GM03348 (cell line): ENCODE measurements at regions not wholly inside any gene's neighbourhood (a gene's known extent, or its start where the extent isn't known, plus 50 kb on each side); places are given as distances from the start of the nearest gene placed in this dataset.

Experiments used
- DNase-seq: peaks from one replicate; pipeline ENCODE4 v3.0.0; 2012; ENCODE audit warnings: low spot score

DNA sequence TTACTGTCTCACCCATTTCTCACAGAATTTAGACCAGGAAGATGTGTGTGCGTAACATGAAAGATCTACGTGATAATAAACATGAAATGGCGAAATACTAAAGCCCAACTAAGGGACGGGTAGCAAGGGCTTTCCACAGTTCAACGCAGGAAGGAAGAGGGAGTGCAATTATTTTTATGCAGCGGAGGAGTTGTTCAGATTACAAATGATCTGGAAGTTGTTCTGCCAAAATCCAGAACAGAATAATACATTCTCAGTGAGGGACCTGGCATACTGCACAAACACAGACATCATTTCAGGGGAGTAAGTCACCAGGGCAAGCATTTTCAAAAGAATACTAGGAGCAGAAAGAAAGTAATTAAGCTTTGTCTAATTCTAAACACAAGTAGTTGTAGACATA is 133.6 kb upstream of the RAP2B start:
- peak; percentile 27 for DNase-seq

- DNase-seq = peak; percentile 27
Measured at GRCh38 chr3:153029350-153029749, 132.7 kb upstream of the RAP2B start.

- DNase-seq = no peak
Measured at GRCh38 chr3:153032891-153033290, 129.1 kb upstream of the RAP2B start.

GRCh38 chr3:153036846-153037245 is 125.2 kb upstream of the RAP2B start:
- no peak for DNase-seq

- no peak for DNase-seq
Measured at GRCh38 chr3:153038367-153038766, 123.7 kb upstream of the RAP2B start.

DNA sequence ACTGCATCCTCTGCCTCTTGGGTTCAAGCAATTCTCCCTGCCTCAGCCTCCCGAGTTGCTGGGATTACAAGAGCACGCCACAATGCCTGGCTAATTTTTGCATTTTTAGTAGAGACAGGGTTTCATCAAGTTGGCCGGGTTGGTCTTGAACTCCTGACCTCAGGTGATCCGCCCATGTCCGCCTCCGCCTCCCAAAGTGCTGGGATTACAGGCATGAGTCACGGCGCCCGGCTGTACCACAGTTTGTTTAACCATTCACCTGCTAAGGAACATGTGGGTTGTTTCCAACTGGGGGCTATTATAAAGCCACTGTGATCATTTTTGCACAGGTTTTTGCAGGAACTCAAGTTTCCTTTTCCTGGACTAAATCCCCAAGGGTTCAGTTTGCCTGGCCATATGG is 123.2 kb upstream of the RAP2B start:
- no peak for DNase-seq

DNA sequence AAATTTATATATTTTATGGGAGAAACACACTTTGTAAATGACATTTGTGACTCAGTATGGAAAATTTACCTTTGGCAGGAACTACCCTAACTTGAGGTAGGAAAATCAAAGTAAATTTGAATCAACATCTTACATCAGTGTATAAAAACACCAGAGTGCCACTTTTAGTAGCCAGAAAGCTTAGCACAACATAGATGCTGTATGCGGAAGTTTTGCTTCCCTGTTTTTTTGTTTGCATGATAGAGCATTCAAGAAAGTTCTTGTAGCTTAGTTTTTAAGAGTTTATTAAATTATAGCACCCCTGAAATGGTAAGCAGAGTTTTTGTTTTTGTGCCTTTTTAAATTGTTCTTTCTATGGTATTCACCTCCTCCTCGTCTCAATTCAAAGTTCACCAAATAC is 120.8 kb upstream of the RAP2B start:
- no peak for DNase-seq

DNA sequence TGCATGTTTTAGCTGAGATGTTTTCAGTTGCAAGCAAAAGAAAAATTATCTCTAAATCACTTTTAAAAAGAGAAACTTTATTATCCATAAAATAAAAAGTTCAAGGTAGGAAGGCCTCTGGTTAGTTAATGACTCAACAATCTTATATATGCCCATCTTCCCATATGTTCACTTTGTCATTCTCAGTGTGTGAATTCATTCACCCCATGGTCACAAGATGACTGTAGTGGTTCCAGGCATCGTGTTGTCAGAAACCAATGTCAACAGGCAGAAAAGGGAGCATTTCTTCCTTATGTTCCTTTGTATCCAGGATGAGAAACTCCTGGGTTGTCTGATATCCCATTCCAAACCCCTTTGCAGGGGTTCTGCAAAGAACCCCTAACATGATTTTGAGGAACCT is 119.9 kb upstream of the RAP2B start:
- DNase-seq = no peak

DNA sequence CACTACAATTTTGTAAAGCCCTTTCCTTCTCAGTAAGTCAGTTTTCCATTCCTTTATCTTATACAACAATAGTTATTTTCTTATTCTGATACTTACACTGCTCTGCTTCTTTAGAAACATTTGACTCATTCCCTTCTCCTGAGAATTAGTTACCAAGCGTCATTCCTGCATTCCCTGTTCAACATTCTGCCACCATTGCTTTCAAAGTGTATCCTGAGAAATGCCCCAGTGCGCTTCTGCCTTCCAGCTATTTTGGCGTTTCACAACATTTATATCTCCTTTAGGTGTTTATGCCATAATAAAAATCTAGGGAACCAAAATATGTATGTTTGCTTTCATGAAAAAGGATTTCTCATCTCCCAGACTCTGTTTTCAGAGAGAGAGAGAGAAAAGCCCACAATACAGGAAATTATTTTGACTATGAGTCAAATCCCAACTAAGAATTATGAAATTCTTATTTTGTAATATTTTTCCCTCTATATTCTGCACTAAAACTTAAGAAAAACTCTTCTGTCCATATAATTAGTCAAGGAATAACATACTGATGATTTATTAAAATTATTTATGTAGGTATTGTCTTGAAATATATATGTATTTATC is 118.2 kb upstream of the RAP2B start:
- peak; percentile 55 for DNase-seq

DNA sequence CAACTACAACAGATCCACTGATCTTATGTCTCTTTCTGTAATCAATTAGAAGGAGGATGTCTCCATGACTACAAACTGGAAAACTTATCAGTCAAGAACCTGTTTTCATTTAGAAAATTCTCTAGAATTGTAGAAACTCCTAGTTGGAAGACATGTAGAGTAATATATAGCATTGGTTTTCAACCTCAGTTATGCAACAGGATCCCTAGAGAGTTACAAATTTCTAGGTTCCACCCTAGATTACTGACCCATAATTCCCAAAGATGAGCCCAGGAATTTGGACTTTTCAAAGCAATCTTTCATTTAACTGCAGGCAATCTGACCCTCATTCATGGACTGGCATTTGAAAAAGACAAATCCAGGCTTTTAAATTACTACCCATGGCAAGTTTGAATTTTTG is 116.9 kb upstream of the RAP2B start:
- DNase-seq = peak; percentile 12

GRCh38 chr3:153050978-153051377 is 111.0 kb upstream of the RAP2B start:
- no peak for DNase-seq

- peak; percentile 71 for DNase-seq
Measured at GRCh38 chr3:153051427-153052095, 110.5 kb upstream of the RAP2B start.

GRCh38 chr3:153052096-153052460 is 109.9 kb upstream of the RAP2B start:
- peak; percentile 83 for DNase-seq

- DNase-seq = no peak
Measured at GRCh38 chr3:153055217-153055616, 106.8 kb upstream of the RAP2B start.

DNA sequence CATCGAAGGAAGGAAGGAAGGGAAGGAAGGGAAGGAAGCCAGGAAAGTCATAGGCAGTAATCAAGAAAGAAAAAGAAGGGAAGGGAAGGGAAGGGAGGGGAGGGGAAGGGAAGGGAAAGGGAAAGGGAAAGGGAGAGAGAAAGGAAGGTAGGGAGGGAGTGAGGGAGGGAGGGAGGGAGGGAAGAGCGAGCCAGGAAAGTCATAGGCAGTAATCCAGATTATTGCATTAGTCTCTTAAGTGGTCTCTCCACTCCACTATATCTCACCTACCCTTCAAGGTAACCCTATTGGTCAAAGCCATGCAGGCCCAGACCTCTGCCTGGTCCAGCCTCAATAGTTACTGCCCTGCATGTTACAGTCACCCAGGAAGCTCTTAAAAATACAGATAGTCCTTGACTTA is 106.2 kb upstream of the RAP2B start:
- DNase-seq = no peak

GRCh38 chr3:153058031-153058688 is 103.9 kb upstream of the RAP2B start:
- peak; percentile 20 for DNase-seq

GRCh38 chr3:153060346-153060745 is 101.7 kb upstream of the RAP2B start:
- DNase-seq = no peak

GRCh38 chr3:153061938-153062528 is 100.0 kb upstream of the RAP2B start:
- no peak for DNase-seq

DNA sequence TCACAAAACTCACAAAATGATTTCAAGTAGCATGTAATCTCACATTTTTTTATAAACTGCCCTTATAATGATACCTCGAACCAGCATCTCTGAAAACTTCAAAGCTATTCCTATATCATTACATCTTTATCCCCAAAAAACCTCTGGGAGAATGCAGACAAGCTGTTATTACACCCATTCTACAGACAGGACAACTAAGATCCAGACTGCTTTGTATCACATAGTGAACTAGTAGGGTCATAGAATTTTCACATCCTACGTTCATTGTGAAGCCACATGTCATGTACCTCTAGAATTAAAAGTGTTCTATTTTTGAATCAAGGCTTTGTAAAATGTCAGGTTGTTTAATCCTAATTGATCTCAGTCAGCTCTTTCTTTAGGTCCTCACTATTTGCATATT is 98.7 kb upstream of the RAP2B start:
- DNase-seq = no peak

DNA sequence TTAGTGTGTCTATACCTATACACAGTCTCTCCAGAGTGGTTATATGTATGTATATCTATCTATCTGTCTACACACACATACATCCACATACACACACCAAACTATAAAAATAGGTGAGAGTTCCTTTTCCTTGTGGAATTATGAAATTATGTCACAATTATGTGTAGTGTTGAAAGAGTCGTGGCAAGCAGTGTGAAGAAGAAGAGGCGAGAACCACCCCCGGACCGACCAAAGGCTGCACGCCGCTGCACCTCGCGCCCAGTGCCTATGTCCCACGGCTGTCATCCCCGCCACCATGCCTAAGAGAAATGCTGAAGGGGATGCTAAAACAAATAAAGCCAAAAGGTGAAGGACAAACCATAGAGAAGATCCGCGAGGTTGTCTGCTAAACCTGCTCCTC is 95.0 kb upstream of the RAP2B start:
- DNase-seq = no peak

GRCh38 chr3:153069598-153070510 is 92.2 kb upstream of the RAP2B start:
- DNase-seq = peak; percentile 66

DNA sequence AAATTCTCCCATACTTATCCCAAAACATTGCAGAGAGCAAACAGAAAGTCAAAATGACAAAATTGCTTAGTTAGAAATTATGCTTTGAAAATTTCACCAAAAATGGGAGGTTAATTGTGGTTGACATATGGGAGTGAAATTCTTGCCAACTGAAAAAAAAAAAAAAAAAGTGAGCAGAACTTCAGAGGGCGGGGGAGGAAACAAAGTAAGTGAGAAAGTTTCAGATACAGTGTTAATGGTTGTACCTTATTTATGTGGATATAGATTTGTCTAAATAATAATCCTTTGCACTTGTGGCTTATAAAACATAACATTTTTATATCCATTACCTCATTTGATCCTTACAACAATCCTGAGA is 91.5 kb upstream of the RAP2B start:
- peak; percentile 10 for DNase-seq
